22Rv1 (cell line): ENCODE measurements at regions not wholly inside any gene's neighbourhood (a gene's known extent, or its start where the extent isn't known, plus 50 kb on each side); places are given as distances from the start of the nearest gene placed in this dataset.

Source experiments
- CTCF ChIP-seq: fragments of 450-650 bp; IDR thresholded peaks from 2 replicates; pipeline ENCODE4 v1.5.1; 2017; ENCODE audit warnings: mild to moderate bottlenecking
- ZFX ChIP-seq: fragments of 450-650 bp; IDR thresholded peaks from 2 replicates; pipeline ENCODE4 v1.6.1; 2017; ENCODE audit warnings: antibody characterized with exemption, borderline replicate concordance

GRCh38 chr12:88643685-88644084 lies 63.4 kb upstream of the KITLG start:
- TF ChIP-seq CTCF (no peak), ZFX (no peak)
